ENCODE measurements at regions not wholly inside any gene's neighbourhood (a gene's known extent, or its start where the extent isn't known, plus 50 kb on each side); places are given as distances from the start of the nearest gene placed in this dataset.

- DNase-seq (ENCODE audit: low read depth, low spot score) = no peak
- intact Hi-C loops (cut with micrococcal nuclease; ENCODE audit: unreplicated experiment) = no loop called here
- H3K4me1 ChIP-seq (ENCODE audit: control insufficient read depth, insufficient read depth, low read length) = no peaks in the 10 kb centered on the region
- in situ Hi-C loops (cut with HindIII; ENCODE audit: low pct_unique_long_range_greater_than_20kb, low sequenced_read_pairs) = no loop called here
- CTCF ChIA-PET = no interaction called here
- no peaks in the 10 kb centered on the region for H3K36me3 ChIP-seq (ENCODE audit: control insufficient read depth, insufficient read depth, low read length)
- ATAC-seq = no peak
- no peaks in the 10 kb centered on the region for H3K9me3 ChIP-seq (ENCODE audit: control insufficient read depth, insufficient read depth, low read depth, low read length)
- H3K4me3 ChIP-seq (ENCODE audit: low read depth in 2 of 2, low read length in 2 of 2) = no peak overlapping the region
- H3K27ac ChIP-seq (ENCODE audit: low read length) = no peak overlapping the region
- POLR2A ChIA-PET = no interaction called here
- BruUV-seq (replicated peaks) = no TSS peak
- TF ChIP-seq TCF7L2 (IDR thresholded peaks at IDR 0.05; ENCODE audit: low read depth, low read length) (no peak), POLR2AphosphoS5 (IDR thresholded peaks at IDR 0.05; ENCODE audit: low read depth, low read length) (no peak), SIN3A (IDR thresholded peaks at IDR 0.05; ENCODE audit: borderline replicate concordance, insufficient read depth, low read depth, low read length) (no peak)
- TF ChIP-seq, protein P1, sequence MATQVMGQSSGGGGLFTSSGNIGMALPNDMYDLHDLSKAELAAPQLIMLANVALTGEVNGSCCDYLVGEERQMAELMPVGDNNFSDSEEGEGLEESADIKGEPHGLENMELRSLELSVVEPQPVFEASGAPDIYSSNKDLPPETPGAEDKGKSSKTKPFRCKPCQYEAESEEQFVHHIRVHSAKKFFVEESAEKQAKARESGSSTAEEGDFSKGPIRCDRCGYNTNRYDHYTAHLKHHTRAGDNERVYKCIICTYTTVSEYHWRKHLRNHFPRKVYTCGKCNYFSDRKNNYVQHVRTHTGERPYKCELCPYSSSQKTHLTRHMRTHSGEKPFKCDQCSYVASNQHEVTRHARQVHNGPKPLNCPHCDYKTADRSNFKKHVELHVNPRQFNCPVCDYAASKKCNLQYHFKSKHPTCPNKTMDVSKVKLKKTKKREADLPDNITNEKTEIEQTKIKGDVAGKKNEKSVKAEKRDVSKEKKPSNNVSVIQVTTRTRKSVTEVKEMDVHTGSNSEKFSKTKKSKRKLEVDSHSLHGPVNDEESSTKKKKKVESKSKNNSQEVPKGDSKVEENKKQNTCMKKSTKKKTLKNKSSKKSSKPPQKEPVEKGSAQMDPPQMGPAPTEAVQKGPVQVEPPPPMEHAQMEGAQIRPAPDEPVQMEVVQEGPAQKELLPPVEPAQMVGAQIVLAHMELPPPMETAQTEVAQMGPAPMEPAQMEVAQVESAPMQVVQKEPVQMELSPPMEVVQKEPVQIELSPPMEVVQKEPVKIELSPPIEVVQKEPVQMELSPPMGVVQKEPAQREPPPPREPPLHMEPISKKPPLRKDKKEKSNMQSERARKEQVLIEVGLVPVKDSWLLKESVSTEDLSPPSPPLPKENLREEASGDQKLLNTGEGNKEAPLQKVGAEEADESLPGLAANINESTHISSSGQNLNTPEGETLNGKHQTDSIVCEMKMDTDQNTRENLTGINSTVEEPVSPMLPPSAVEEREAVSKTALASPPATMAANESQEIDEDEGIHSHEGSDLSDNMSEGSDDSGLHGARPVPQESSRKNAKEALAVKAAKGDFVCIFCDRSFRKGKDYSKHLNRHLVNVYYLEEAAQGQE (IDR thresholded peaks at IDR 0.05; ENCODE audit: insufficient read depth in 1 of 2, low read depth in 2 of 2, low read length in 1 of 2) = no peak
- TF ChIP-seq, protein P2, sequence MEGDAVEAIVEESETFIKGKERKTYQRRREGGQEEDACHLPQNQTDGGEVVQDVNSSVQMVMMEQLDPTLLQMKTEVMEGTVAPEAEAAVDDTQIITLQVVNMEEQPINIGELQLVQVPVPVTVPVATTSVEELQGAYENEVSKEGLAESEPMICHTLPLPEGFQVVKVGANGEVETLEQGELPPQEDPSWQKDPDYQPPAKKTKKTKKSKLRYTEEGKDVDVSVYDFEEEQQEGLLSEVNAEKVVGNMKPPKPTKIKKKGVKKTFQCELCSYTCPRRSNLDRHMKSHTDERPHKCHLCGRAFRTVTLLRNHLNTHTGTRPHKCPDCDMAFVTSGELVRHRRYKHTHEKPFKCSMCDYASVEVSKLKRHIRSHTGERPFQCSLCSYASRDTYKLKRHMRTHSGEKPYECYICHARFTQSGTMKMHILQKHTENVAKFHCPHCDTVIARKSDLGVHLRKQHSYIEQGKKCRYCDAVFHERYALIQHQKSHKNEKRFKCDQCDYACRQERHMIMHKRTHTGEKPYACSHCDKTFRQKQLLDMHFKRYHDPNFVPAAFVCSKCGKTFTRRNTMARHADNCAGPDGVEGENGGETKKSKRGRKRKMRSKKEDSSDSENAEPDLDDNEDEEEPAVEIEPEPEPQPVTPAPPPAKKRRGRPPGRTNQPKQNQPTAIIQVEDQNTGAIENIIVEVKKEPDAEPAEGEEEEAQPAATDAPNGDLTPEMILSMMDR (IDR thresholded peaks at IDR 0.05) = no peak
- no peaks in the 10 kb centered on the region for H3K27me3 ChIP-seq (ENCODE audit: control insufficient read depth, insufficient read depth, low read length)
Measured at GRCh38 chr5:20158006-20158405, 170.0 kb upstream of the CDH18 start.

- Histone ChIP-seq H3K4me3 (ENCODE audit: low read depth in 2 of 2, low read length in 2 of 2) (no peak overlapping the region), H3K27me3 (ENCODE audit: control insufficient read depth, insufficient read depth, low read length) (no peaks in the 10 kb centered on the region), H3K4me1 (ENCODE audit: control insufficient read depth, insufficient read depth, low read length) (no peaks in the 10 kb centered on the region), H3K36me3 (ENCODE audit: control insufficient read depth, insufficient read depth, low read length) (no peaks in the 10 kb centered on the region), H3K9me3 (ENCODE audit: control insufficient read depth, insufficient read depth, low read depth, low read length) (no peaks in the 10 kb centered on the region), H3K27ac (ENCODE audit: low read length) (no peak overlapping the region)
- BruUV-seq (replicated peaks) = no TSS peak
- TF ChIP-seq, protein P1 (IDR thresholded peaks at IDR 0.05; ENCODE audit: insufficient read depth in 1 of 2, low read depth in 2 of 2, low read length in 1 of 2) = no peak
- TF ChIP-seq SIN3A (IDR thresholded peaks at IDR 0.05; ENCODE audit: borderline replicate concordance, insufficient read depth, low read depth, low read length) (no peak), TCF7L2 (IDR thresholded peaks at IDR 0.05; ENCODE audit: low read depth, low read length) (no peak), POLR2AphosphoS5 (IDR thresholded peaks at IDR 0.05; ENCODE audit: low read depth, low read length) (no peak)
- TF ChIP-seq, protein P2 (IDR thresholded peaks at IDR 0.05) = no peak
- intact Hi-C loops (cut with micrococcal nuclease; ENCODE audit: unreplicated experiment) (no loop called here), in situ Hi-C loops (cut with HindIII; ENCODE audit: low pct_unique_long_range_greater_than_20kb, low sequenced_read_pairs) (no loop called here)
- no peak for DNase-seq (ENCODE audit: low read depth, low spot score)
- no peak for ATAC-seq
- POLR2A ChIA-PET = no interaction called here
- CTCF ChIA-PET = no interaction called here
Measured at GRCh38 chr5:20157089-20157488, 169.1 kb upstream of the CDH18 start.
